ENCODE measurements at regions not wholly inside any gene's neighbourhood (a gene's known extent, or its start where the extent isn't known, plus 50 kb on each side); places are given as distances from the start of the nearest gene placed in this dataset.

DNA sequence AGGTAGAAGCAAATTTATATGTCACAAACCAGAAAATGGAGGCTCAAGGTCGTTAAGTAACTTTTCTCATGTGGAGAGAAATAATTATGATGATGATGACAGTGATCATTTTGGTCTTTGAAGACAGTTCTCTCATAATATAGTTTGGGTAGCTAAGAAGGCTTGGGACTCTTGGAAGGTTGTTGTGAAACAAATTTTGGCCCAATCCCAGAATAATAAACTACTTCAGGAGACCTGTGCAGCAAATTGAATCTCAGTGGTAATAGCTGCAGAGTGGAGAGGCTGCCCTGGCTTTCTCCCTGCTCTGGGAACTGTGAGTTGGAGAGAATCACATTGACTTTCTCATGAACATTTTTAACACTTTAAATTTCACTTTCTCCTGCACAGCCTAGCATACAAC, 217.2 kb upstream of the BOD1L1 start:
- TF ChIP-seq ZNF274 (IDR thresholded peaks at IDR 0.05; ENCODE audit: low read depth, low read length) = no peak
- H3K4me3 ChIP-seq (ENCODE audit: low read length) = no peak overlapping the region

DNA sequence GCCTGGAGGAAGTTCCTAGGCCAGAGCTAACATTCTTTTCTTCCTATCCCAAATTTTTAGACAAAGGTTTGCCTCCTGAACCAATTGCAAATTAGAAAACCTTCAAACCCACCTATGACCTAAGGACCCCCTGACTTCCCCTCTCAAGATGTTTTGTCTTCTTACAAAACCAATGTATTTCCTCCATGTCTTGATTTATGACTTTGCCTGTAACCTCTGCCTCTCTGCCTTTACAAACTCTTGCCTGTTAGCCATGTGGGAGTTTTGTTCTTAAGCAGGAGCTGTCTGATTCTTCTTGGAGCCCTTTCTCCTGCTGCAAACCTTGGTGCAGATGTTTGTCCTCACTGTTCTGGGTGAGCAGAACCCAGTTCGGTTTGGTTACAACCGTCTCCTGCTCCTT, 222.3 kb upstream of the BOD1L1 start:
- no peak for TF ChIP-seq ZNF274 (IDR thresholded peaks at IDR 0.05; ENCODE audit: low read depth, low read length)
- no peak overlapping the region for H3K4me3 ChIP-seq (ENCODE audit: low read length)

DNA sequence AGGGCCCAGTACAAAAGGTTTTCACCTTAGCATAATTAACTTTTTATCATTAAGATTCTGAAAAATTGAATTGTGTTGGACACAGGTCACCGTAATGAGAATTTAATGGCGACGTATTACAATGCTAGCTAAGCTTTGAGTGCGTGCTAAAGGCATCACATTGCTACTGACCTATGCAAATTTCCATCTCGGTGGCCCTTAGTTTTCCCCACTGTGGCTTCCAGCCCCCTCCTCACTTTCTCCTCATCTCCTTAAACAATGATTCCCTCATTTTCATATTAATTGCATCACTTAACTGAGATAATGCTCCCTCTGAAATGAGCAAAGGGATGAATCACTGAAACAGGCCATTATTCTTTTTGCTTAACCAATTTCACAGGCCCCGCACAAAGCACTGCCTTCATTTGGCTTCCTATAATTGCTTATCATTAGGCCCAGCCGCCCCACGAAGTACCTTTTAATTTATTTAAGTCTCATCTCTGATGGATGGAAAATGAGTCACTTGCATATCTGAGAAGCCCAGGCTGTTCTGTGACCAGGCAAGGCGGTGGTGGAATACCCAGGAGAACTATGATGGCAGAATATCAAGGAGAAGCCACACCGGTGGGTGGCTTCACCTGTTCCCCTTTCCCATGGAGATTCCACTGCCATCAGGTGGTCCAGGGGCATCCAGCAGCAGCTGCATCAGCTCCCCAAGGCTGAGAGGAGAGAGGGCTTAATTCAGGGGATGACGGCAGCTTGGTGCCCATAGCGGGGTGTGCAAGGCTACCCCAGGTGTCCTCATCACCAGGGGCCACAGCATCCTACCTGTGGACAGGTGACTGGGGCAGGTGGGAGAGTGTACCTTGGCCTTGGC, 223.8 kb upstream of the BOD1L1 start:
- H3K4me3 ChIP-seq (ENCODE audit: low read length) = no peak overlapping the region
- no peak for TF ChIP-seq ZNF274 (IDR thresholded peaks at IDR 0.05; ENCODE audit: low read depth, low read length)

DNA sequence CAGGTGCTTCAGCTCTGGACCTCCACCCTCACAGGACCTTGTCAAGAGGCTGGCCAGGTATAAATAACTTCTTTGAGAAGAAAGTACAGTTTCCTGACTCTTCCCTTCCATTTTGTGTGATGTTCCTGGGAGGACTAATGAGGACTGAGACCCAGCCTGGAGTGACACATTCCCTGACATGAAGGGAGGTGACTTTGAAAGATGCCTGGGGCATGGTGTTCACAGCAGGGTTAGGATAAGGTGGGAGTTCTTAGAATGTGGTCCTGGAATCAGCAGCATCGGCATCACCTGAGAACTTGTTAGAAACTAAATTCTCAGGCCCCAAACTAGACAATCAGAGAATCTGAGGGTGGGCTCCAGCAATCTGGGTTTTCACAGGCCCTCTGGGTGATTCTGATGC, 224.9 kb upstream of the BOD1L1 start:
- TF ChIP-seq ZNF274 (IDR thresholded peaks at IDR 0.05; ENCODE audit: low read depth, low read length) = no peak
- no peak overlapping the region for H3K4me3 ChIP-seq (ENCODE audit: low read length)

DNA sequence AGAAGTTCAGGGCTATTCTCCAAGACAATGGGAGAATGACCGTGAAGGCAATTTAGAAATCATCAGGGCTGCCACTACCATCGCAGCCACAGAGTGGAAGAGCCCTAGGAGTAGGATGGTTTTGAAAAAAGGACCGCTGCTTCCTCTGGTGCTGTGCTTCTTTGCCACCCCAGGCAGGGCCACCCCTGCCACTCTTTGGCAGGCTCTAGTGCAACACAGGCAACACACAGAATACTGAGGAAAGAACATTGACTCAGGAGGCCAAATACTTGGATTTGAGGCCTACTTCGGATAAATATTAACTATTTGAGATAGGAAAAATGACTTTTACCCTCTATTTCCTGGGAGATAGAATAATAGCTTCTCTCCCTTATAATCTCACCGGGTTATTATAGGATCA, 228.9 kb upstream of the BOD1L1 start:
- no peak for TF ChIP-seq ZNF274 (IDR thresholded peaks at IDR 0.05; ENCODE audit: low read depth, low read length)
- H3K4me3 ChIP-seq (ENCODE audit: low read length) = no peak overlapping the region

DNA sequence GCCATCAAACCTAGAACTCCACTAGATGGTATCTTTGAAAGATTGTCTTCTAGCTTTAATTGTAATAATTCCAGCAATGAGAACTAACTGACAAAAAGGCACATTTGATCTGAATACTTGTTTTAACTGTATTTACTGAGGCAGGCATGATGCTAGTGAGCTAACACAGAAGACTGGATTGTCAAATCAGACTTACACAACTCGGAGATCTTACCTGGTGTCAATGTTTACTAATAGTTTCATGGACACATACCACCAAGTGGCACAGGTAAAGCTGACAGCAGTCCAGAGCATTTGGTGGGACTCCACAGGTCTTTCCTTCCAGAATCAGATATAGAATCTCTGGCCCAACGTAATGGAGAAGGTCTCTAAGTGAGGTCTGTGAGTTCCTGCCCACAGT, 229.9 kb upstream of the BOD1L1 start:
- no peak for TF ChIP-seq ZNF274 (IDR thresholded peaks at IDR 0.05; ENCODE audit: low read depth, low read length)
- H3K4me3 ChIP-seq (ENCODE audit: low read length) = no peak overlapping the region

DNA sequence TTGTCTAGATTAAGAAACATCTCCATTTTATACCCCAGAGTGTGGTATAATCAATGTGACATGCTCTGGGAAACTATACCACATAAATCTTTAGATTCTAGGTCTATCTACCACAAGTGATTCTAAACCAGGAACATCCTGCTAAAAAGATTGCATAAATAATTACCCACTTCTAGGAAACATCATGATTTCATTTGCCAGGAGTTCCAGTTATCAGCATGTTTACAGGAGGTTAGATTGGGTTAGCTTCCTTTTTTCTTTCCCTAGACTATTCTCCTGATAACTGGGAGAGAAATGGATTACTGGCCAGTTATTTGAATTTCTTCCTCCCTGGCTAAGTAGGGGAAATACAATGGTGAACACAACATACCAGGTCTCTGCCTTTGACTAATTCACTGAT, 230.3 kb upstream of the BOD1L1 start:
- no peak for TF ChIP-seq ZNF274 (IDR thresholded peaks at IDR 0.05; ENCODE audit: low read depth, low read length)
- H3K4me3 ChIP-seq (ENCODE audit: low read length) = no peak overlapping the region

DNA sequence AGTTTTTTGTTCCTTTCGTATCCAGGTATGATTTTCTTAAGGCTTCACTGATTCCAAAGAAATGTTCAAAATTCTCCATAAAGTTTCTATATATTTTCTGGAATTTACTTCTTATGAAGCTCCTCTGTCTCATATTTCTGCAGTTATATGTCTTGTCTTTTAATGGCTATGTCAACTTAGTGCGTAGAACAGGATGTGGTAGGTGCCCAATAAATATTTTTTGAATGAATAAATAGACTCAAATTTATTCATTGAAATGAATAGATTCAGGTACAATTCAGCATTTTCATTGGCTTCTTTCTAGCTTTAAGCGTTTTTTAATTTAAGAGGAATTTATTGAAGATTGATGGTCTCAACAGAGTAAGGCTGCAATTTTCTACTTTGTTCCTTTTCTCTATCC, 231.9 kb upstream of the BOD1L1 start:
- H3K4me3 ChIP-seq (ENCODE audit: low read length) = no peak overlapping the region
- no peak for TF ChIP-seq ZNF274 (IDR thresholded peaks at IDR 0.05; ENCODE audit: low read depth, low read length)

DNA sequence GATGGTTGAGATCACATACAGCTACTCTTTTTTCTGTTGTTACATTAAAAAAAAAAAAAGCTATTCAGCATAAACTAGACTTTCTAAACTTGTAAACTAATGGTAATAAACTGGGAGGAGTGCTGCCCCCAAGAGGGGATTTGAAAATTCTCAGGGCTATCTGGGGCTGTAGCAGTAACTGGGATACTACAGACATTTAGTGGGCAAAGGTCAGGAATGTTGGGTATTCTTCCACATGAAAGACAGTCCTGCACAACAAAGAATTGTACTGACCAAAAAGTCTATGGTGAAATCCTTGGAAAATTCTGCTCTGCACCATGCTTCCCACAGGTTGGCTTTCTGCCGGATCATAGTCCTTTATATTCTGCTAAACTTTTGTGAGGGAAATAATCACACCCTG, 232.6 kb upstream of the BOD1L1 start:
- H3K4me3 ChIP-seq (ENCODE audit: low read length) = no peak overlapping the region
- no peak for TF ChIP-seq ZNF274 (IDR thresholded peaks at IDR 0.05; ENCODE audit: low read depth, low read length)

DNA sequence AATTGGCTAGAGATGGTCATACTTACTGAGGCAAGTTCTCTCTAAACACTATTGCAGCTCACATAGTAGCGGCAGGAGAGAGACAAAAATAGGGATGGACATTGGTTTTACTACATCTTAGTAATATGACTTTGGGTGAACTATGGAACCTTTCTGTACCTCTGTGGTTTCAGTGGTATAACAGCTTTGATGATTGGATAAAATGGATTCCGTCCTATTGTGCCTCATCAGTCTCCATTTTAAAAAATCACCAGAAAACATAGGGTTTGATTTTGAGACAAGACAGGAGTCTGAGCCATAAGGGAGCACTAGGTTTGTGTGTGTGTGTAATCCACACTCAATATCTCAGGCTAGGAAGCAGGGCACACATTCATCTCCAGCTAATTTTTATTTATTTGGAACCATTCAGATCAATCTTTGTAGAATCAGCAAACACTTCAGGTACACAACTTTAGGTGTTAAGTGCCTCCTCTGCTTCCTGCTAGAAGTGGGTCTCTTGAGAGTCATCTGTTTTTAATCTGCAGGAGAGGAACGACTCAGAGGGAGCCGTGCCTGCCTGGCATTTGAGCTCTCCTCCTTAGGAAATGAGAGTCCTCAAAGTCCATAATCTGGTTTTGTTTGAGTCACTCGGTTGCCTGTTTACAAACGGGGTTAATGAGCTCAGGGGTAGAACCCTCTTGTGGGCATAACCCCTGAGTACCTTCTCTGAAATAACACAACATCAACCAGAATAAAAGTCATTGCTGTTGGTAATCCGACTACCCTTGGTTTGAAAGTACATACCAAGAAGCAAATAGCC, 238.5 kb upstream of the BOD1L1 start:
- H3K4me3 ChIP-seq (ENCODE audit: low read length) = no peak overlapping the region
- no peak for TF ChIP-seq ZNF274 (IDR thresholded peaks at IDR 0.05; ENCODE audit: low read depth, low read length)

DNA sequence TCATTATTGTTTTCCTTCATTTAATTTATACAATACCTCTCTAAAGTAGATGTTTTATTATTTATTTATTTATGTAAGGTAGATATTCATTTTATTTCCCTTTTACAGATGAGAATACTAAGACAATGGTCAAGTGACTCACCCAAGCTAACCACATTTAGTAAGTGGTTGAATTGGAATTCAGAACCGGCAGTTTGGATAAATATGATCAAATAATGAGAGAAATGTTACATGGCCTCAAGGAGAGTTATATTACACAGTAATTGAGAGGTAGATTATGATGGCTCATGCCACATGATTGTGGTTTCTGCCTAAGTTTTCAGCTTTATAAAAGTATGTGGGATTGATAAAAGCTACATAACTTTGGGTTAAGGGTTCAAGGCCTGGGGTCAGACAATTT, 239.4 kb upstream of the BOD1L1 start:
- H3K4me3 ChIP-seq (ENCODE audit: low read length) = no peak overlapping the region
- TF ChIP-seq ZNF274 (IDR thresholded peaks at IDR 0.05; ENCODE audit: low read depth, low read length) = no peak

DNA sequence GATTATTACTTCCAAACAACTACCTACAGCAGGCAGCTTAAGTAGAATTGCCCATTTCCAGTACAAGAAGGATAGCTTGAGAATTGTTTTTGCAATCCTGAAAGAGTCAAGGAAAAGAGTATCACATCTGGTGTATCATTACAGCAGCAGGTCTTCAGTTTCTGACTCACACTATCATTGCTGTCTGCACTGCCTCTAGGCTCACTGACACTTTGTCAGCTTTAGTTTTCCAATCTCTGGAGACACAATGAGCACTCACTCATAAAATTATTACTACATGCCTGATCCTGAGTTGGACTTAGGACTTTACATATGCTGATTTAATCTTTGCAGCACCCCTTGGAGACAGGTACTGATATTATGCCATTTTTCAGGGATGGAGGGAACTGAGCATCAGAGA, 244.6 kb upstream of the BOD1L1 start:
- H3K4me3 ChIP-seq (ENCODE audit: low read length) = no peak overlapping the region
- TF ChIP-seq ZNF274 (IDR thresholded peaks at IDR 0.05; ENCODE audit: low read depth, low read length) = no peak

DNA sequence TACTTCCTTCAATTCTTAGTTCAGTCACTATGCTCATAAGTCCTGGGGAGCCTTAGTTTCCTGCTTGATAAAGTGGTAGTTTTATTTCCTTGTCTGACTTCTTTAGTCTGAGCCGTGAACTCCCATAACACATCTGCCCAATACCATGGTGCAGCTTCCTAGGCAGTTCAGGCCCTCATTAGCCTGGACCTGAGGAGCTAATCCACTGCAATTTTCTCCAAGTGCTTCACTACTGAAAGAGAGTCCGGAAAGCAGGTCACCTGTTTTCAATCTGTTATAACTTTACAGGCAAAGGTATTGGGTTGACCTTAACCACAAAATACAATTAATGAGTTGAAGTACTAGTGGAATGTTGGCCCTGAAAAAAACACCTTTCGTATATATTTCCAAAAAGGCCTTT, 245.4 kb upstream of the BOD1L1 start:
- TF ChIP-seq ZNF274 (IDR thresholded peaks at IDR 0.05; ENCODE audit: low read depth, low read length) = no peak

DNA sequence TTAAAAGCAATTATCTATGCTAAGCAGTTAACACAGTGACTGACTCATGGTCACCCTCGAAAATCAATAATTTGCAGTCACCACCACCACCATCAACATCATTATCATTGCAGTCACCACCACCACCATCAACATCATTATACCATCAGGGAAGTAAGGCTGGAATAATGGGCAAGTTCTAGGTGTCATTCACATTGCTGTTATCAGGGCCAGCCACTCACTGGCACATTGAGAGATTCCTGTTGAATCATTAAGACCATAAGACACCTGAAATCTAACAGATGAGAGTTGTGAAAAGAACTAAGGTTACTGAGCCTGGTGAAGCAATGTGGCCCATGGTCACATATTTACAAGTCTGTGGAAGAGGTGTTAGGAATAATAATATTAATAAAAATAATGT, 247.7 kb upstream of the BOD1L1 start:
- no peak for TF ChIP-seq ZNF274 (IDR thresholded peaks at IDR 0.05; ENCODE audit: low read depth, low read length)
- no peak overlapping the region for H3K4me3 ChIP-seq (ENCODE audit: low read length)

More for the DNA sequence above, 245.4 kb upstream of the BOD1L1 start:
- H3K4me3 ChIP-seq (ENCODE audit: low read length) = no peak overlapping the region

DNA sequence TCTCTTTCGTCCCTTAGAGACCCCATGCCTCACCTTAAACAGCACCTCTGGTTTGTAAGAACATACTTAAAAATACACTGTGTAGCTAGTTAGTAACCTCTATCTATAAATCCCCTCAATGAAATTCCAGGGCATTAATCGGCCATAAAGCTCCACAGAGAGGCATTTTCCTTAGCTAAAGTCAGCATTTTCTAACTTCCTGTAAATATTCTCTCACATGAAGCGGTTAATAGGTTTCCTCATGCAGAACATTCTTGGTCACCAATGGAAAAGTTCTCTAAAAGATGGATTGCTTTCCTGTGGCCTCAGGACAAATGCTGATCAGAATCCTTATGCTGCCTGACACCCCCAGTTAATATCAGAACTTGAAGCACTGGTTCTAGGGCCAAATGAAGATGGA, 248.6 kb upstream of the BOD1L1 start:
- no peak for TF ChIP-seq ZNF274 (IDR thresholded peaks at IDR 0.05; ENCODE audit: low read depth, low read length)
- H3K4me3 ChIP-seq (ENCODE audit: low read length) = no peak overlapping the region

All from GM08714 (cell line).